HG03565 (cell line): ENCODE measurements at regions not wholly inside any gene's neighbourhood (a gene's known extent, or its start where the extent isn't known, plus 50 kb on each side); places are given as distances from the start of the nearest gene placed in this dataset.

Experiments used
- ATAC-seq: cut with Tn5 transposase; IDR thresholded peaks from one replicate; pipeline ENCODE4 v1.9.1; 2021; ENCODE audit warnings: mild to moderate bottlenecking, moderate library complexity; ENCODE audit not compliant: unreplicated experiment

DNA sequence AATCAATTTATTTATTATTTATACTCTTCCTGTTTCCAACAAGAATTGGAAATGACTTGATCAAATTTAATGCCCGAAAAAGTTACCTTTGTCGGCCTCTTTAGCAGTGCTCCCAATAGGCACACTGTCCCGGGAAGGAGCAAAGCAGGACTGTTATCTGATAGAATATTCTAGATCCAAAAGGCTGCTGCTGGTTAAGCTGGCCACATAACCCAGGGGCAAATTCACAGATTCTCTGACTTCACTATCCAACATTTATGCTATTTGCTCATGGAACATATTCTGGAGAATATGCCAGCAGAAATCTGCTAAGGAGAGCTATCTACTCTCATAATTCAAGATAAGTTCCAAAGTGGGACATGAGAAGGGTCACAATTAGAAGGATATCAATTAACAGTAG, 100.2 kb upstream of the DMAC1 start:
- no peak for ATAC-seq

DNA sequence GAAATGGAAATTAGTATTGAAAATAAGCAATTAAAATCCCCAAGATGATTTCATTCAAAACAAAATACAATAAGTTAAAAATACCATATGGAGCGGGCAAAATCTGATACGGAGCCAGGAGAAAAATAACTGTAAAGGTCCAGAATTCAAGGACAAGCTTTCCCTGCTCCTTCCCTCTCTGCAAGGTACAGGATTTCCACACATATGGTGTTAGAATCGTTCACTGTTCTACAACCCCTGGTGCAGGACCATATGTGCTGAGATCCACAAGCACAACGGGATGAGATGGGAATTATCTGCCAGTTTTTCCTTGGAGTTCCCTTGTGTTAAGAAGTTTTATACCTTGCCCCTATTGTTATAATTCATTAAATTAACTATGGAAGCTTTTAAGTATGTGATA, 94.7 kb upstream of the DMAC1 start:
- no peak for ATAC-seq

GRCh38 chr9:7892975-7893374, 93.4 kb upstream of the DMAC1 start:
- no peak for ATAC-seq

GRCh38 chr9:7879551-7880245, 80.1 kb upstream of the DMAC1 start:
- no peak for ATAC-seq

GRCh38 chr9:7871977-7872730, 72.6 kb upstream of the DMAC1 start:
- ATAC-seq: no peak

DNA sequence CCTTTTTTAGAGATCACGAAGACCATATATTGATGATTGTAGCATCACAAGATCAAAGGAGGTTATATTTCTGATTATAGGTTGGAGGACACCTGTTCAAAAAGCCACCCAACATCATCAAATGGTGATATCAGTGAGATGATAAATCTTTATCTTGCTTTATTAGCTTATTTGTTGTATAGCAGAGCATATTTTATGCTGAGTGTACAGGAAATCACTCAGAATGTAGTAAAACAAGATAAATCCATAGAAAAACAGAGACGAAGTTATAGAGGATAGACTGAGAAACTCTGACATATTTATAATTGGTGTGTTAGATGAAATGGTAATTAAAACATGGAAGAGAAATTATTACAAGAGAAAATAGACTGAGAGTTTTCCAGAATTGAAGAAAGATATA, 69.8 kb upstream of the DMAC1 start:
- no peak for ATAC-seq

DNA sequence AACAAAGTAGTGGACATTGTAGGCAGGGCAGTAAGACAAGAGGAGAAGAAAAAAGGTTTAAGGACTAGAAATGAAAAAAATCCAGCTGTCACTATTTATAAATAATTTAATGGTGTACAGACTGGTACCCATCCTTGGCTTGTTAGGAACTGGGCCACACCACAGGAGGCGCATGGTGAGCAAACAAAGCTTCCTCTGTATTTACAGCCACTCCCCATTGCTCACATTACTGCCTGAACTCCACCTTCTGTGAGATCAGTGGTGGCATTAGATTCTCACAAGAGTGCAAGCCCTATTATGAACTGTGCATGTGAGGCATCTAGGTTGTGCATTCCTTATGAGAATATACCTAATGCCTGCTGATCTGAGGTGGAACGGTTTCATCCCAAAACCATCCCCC, 62.6 kb upstream of the DMAC1 start:
- ATAC-seq: no peak

GRCh38 chr9:7861086-7861485, 61.5 kb upstream of the DMAC1 start:
- ATAC-seq: no peak

DNA sequence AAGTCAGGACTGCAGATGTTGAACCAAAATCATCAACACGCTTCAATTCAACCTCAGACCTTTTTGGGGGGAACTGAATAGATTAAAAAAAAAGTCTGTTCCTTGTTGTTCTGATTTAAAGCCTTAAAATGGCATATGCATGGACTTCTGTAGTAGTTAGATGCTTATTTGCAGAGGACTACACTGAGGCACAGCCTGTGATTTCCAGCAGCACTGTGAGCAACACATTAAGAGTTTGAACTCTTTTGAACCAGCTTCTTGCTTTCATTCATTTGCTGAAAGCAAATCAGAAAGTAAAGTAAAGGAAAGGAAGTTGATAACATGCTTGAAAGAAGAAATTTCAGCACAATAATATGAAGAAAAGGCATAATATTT, 60.7 kb upstream of the DMAC1 start:
- ATAC-seq: no peak

- ATAC-seq: no peak
These were observed 60.2 kb upstream of the DMAC1 start for GRCh38 chr9:7859701-7860334.

DNA sequence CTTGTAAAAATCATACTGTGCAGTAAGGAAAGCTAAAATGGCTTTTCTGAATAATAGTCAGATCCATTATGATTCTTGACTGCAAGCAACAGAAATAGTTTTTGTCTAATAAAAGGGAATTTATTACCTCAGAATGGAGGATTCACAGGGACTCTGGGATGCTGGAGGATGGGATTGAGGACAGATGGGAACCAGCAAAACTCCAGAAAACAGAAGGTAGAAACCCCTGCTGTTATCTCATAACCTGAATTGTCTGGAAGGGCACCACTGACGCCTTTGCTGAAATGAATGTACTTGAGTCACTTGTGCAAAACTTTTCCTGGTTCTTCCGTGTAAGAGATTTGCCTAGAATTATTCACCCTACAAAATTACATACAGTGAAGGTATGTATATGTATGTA, 58.6 kb upstream of the DMAC1 start:
- ATAC-seq: no peak

DNA sequence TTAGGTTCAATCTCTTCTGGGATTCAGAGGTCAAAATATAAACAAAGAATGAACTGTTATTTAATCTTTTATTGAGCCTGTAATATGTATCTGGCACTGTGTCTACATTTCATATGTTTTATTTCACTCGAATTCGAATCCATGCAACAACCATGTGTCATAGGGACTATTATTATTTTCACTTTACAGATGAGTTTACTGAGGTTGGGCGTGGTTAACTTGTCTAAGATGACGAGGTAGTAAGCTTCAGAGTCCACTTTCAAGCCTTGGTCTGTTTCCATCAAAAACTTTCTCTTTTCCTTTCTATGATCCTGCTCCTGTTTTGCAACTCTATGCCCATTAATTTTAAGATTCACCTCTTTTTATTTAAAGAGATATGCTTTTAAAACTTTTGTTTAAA, 55.2 kb upstream of the DMAC1 start:
- ATAC-seq: no peak
